ENCODE measurements at regions not wholly inside any gene's neighbourhood (a gene's known extent, or its start where the extent isn't known, plus 50 kb on each side); places are given as distances from the start of the nearest gene placed in this dataset.

GRCh38 chr5:82734347-82734746 is 342.8 kb downstream of the TMEM167A start:
- DNase-seq (ENCODE audit: low spot score) = no peak
- in situ Hi-C loops (cut with MboI; ENCODE audit: low sequenced_read_pairs, unreplicated experiment) = no loop called here
- no peak for TF ChIP-seq CTCF (IDR thresholded peaks at IDR 0.05; ENCODE audit: borderline replicate concordance, control extremely low read depth, extremely low read depth, insufficient read depth, missing control alignments)

GRCh38 chr5:82730913-82731312 is 346.3 kb downstream of the TMEM167A start:
- in situ Hi-C loops (cut with MboI; ENCODE audit: low sequenced_read_pairs, unreplicated experiment) = no loop called here
- no peak for DNase-seq (ENCODE audit: low spot score)
- TF ChIP-seq CTCF (IDR thresholded peaks at IDR 0.05; ENCODE audit: borderline replicate concordance, control extremely low read depth, extremely low read depth, insufficient read depth, missing control alignments) = no peak

- no peak for DNase-seq (ENCODE audit: low spot score)
- no peak for TF ChIP-seq CTCF (IDR thresholded peaks at IDR 0.05; ENCODE audit: borderline replicate concordance, control extremely low read depth, extremely low read depth, insufficient read depth, missing control alignments)
- in situ Hi-C loops (cut with MboI; ENCODE audit: low sequenced_read_pairs, unreplicated experiment) = no loop called here
These were observed 348.1 kb downstream of the TMEM167A start for GRCh38 chr5:82728926-82729702.

- DNase-seq (ENCODE audit: low spot score) = no peak
- TF ChIP-seq CTCF (IDR thresholded peaks at IDR 0.05; ENCODE audit: borderline replicate concordance, control extremely low read depth, extremely low read depth, insufficient read depth, missing control alignments) = no peak
- in situ Hi-C loops (cut with MboI; ENCODE audit: low sequenced_read_pairs, unreplicated experiment) = no loop called here
These were observed 354.0 kb downstream of the TMEM167A start for GRCh38 chr5:82723168-82723567.

GRCh38 chr5:82721087-82721410 is 356.1 kb downstream of the TMEM167A start:
- in situ Hi-C loops (cut with MboI; ENCODE audit: low sequenced_read_pairs, unreplicated experiment) = no loop called here
- no peak for TF ChIP-seq CTCF (IDR thresholded peaks at IDR 0.05; ENCODE audit: borderline replicate concordance, control extremely low read depth, extremely low read depth, insufficient read depth, missing control alignments)
- no peak for DNase-seq (ENCODE audit: low spot score)

GRCh38 chr5:82720213-82721086 is 356.7 kb downstream of the TMEM167A start:
- TF ChIP-seq CTCF (IDR thresholded peaks at IDR 0.05; ENCODE audit: borderline replicate concordance, control extremely low read depth, extremely low read depth, insufficient read depth, missing control alignments) = no peak
- in situ Hi-C loops (cut with MboI; ENCODE audit: low sequenced_read_pairs, unreplicated experiment) = no loop called here
- DNase-seq (ENCODE audit: low spot score) = no peak

All from GM13976 (cell line).